ENCODE measurements at regions not wholly inside any gene's neighbourhood (a gene's known extent, or its start where the extent isn't known, plus 50 kb on each side); places are given as distances from the start of the nearest gene placed in this dataset.

GRCh38 chr13:80430561-80430960, 89.6 kb upstream of the SPRY2 start:
- DNase-seq, result no peak

DNA sequence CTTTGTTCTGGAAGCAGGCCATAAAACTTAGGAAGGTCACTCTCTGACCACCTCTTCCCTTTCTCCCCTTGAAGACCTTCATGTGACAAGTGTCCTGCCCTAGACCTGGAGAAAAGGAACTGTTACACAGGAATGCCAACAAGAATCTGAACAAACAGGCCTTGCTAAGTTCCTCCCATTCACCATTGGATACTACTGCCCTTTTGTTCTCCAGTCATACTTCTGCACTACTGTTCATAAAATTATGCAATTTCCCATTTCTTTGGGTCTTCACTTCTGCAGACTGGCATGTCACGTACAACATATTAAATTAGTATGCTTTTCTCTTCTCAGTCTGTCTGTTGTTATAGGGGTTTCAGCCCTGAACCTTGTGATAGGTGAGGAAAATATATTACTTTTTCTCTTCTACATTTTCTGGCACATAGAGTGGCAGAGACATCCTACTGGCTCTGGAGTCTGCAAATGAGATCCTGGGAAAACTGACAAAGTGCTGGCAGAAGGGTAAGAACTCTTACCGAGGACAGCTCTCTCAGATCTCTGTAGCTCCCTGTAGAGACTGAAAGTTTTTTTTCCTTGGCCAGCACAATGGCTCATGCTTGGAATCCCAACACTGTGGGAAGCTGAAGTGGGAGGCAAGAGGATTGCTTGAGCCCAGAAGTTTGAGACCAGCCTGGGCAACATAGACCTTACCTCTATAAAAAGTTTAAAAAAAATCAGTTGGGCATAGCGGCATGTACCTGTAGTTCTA, 87.6 kb upstream of the SPRY2 start:
- no peak for DNase-seq

- DNase-seq, result no peak
Measured at GRCh38 chr13:80419416-80419815, 78.5 kb upstream of the SPRY2 start.

GRCh38 chr13:80413611-80414010, 72.7 kb upstream of the SPRY2 start:
- no peak for DNase-seq

DNA sequence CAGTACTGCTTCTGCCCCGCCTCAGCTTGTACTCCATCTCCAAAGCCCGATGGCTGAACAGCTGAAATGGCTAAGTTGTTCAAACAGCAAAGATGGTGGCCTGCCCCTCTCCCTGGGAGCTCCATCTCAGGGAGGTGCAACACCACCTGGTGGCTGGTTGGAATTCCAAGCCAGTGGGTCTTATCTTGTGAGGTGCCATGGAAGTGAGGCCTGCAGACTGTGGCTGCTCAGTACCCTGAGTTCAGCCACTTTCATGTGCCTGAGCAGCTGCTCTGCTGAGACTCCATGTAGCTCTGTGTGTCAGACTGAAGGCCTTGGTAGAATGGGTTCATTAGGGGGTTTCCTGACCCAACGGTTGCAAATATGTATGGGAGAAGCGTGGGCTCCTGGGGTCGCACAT, 67.3 kb upstream of the SPRY2 start:
- no peak for DNase-seq

GRCh38 chr13:80400865-80401426, 60.0 kb upstream of the SPRY2 start:
- DNase-seq, result no peak

DNA sequence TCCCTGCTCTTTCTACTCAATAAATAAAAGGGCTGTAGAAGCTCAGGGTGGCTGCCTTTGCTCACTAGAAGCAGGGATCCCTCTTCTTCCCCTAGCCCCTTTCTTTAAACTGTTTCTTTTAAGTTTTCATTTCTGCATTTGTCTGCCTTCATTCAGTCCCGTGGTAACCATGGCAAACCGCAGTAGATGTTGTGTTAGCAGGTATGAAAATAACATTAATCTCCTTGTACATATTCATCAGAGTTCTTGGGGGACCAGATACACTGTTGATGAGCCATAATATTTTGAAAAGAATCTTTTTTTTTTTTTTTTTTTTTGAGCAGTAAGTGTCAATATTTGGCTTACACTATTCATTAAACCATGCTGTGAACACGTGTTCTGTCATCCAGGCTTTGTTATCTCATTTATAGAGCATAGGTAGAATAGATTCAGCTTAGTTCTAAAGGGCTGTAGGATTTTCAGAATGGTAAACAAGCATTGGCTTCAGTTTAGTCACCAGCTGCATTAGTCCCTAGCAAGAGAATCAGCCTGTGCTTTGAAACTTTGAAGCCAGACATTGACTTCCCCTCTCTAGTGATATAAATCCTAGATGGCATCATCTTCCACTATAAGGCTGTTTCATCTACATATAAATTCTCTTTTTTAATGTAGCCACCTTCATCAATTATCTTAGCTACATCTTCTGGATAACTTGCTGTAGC, 59.4 kb upstream of the SPRY2 start:
- DNase-seq, result no peak

DNA sequence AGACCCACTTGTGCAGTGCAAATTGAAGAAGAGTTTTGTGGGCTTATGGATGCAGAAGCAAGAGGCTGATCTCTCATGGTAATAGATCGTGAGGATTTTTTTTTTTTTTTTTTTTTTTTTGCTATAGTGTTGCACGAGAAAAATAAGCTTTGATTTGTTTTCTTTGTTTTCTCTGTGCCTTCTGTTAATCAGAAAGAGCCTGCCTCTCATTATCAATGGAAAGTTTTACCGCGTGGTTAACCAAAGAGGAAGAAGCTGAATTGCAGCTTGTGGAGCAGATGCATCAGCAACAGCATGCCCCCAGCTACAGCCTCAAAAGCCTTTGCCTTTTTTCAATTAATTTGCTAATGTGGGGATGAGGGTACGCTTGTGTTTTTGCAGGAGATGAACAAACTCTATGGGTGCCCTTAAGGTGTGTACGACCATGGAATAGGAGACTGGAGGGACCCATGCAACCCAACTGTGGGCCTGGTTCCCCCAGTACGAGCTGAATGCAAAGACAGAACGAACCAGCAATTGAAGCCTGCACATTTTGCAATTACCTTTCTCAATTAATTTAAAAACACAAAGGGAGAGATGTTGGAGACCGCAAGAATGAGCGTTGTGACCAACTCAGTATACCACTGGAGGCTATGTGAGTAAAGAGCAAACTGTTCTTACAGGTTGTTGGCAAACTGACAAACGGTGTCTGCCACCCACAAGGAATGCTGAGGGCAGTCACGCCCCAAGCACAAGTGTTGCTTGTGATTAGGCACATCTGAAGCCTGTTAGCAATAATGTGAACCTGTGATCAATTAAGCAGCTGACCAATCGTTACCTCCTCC, 58.6 kb upstream of the SPRY2 start:
- DNase-seq, result no peak
